HL-60 (cell line): ENCODE measurements at regions not wholly inside any gene's neighbourhood (a gene's known extent, or its start where the extent isn't known, plus 50 kb on each side); places are given as distances from the start of the nearest gene placed in this dataset.

ENCODE experiments used
- DNase-seq, 2 experiments: peaks; one replicate each; pipeline ENCODE4 v3.0.0-alpha.2; 2010 to 2020; ENCODE audit warnings: low read depth in 1 of 2, low spot score in 1 of 2
- H3K27ac ChIP-seq: fragments of 250-450 bp; sonication (Bioruptor Pico); replicated peaks from 2 replicates; pipeline ENCODE4 v1.5.1; 2020; ENCODE audit warnings: mild to moderate bottlenecking, moderate library complexity
- H3K27me3 ChIP-seq: fragments of 250-450 bp; sonication (Bioruptor Pico); 2 replicates; pipeline ENCODE4 v1.5.1; 2021; ENCODE audit warnings: mild to moderate bottlenecking, moderate library complexity; ENCODE audit not compliant: insufficient read depth, poor library complexity, severe bottlenecking
- H3K4me3 ChIP-seq: replicated peaks from 2 replicates; pipeline ENCODE4 v1.5.1; 2011; ENCODE audit warnings: mild to moderate bottlenecking, control low read depth, low read length; ENCODE audit not compliant: insufficient read depth
- GABPA ChIP-seq: IDR thresholded peaks from 2 replicates; pipeline ENCODE4 v1.6.1; 2012; ENCODE audit warnings: low read depth
- POLR2AphosphoS5 ChIP-seq: IDR thresholded peaks from 2 replicates; pipeline ENCODE4 v1.6.1; 2012; ENCODE audit warnings: low read depth
- SPI1 ChIP-seq: IDR thresholded peaks from 2 replicates; pipeline ENCODE4 v1.6.1; 2012; ENCODE audit warnings: low read depth, mild to moderate bottlenecking, borderline replicate concordance
- TF ChIP-seq, protein P1 (sequence below): IDR thresholded peaks from 2 replicates; pipeline ENCODE4 v1.6.1; 2012; ENCODE audit warnings: low read depth; ENCODE audit not compliant: insufficient replicate concordance
- TF ChIP-seq, protein P2 (sequence below): IDR thresholded peaks from one replicate; pipeline ENCODE4 v1.5.1; 2011; ENCODE audit warnings: low read length, control low read depth, inconsistent platforms; ENCODE audit not compliant: insufficient read depth

- Histone ChIP-seq H3K27ac (no peak overlapping the region), H3K4me3 (no peak overlapping the region), H3K27me3 (no peaks in the 10 kb centered on the region)
- TF ChIP-seq SPI1 (no peak), GABPA (no peak), POLR2AphosphoS5 (no peak)
- TF ChIP-seq, protein P1, sequence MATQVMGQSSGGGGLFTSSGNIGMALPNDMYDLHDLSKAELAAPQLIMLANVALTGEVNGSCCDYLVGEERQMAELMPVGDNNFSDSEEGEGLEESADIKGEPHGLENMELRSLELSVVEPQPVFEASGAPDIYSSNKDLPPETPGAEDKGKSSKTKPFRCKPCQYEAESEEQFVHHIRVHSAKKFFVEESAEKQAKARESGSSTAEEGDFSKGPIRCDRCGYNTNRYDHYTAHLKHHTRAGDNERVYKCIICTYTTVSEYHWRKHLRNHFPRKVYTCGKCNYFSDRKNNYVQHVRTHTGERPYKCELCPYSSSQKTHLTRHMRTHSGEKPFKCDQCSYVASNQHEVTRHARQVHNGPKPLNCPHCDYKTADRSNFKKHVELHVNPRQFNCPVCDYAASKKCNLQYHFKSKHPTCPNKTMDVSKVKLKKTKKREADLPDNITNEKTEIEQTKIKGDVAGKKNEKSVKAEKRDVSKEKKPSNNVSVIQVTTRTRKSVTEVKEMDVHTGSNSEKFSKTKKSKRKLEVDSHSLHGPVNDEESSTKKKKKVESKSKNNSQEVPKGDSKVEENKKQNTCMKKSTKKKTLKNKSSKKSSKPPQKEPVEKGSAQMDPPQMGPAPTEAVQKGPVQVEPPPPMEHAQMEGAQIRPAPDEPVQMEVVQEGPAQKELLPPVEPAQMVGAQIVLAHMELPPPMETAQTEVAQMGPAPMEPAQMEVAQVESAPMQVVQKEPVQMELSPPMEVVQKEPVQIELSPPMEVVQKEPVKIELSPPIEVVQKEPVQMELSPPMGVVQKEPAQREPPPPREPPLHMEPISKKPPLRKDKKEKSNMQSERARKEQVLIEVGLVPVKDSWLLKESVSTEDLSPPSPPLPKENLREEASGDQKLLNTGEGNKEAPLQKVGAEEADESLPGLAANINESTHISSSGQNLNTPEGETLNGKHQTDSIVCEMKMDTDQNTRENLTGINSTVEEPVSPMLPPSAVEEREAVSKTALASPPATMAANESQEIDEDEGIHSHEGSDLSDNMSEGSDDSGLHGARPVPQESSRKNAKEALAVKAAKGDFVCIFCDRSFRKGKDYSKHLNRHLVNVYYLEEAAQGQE: no peak
- TF ChIP-seq, protein P2, sequence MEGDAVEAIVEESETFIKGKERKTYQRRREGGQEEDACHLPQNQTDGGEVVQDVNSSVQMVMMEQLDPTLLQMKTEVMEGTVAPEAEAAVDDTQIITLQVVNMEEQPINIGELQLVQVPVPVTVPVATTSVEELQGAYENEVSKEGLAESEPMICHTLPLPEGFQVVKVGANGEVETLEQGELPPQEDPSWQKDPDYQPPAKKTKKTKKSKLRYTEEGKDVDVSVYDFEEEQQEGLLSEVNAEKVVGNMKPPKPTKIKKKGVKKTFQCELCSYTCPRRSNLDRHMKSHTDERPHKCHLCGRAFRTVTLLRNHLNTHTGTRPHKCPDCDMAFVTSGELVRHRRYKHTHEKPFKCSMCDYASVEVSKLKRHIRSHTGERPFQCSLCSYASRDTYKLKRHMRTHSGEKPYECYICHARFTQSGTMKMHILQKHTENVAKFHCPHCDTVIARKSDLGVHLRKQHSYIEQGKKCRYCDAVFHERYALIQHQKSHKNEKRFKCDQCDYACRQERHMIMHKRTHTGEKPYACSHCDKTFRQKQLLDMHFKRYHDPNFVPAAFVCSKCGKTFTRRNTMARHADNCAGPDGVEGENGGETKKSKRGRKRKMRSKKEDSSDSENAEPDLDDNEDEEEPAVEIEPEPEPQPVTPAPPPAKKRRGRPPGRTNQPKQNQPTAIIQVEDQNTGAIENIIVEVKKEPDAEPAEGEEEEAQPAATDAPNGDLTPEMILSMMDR: no peak
- DNase-seq: no peak
Measured at GRCh38 chr18:79615091-79615490, 64.5 kb upstream of the CTDP1 start.

GRCh38 chr18:79615586-79615985 lies 64.0 kb upstream of the CTDP1 start:
- Histone ChIP-seq H3K27ac (no peak overlapping the region), H3K4me3 (no peak overlapping the region), H3K27me3 (no peaks in the 10 kb centered on the region)
- no peak for DNase-seq
- TF ChIP-seq SPI1: no peak
- TF ChIP-seq POLR2AphosphoS5: no peak
- TF ChIP-seq, protein P2: no peak
- TF ChIP-seq GABPA: no peak
- TF ChIP-seq, protein P1: no peak

- no peak overlapping the region for H3K27ac ChIP-seq
- H3K27me3 ChIP-seq: no peaks in the 10 kb centered on the region
- TF ChIP-seq GABPA: no peak
- no peak for TF ChIP-seq SPI1
- TF ChIP-seq, protein P1: no peak
- TF ChIP-seq POLR2AphosphoS5: no peak
- TF ChIP-seq, protein P2: no peak
- H3K4me3 ChIP-seq: no peak overlapping the region
- no peak for DNase-seq
Measured at GRCh38 chr18:79616651-79617510, 62.7 kb upstream of the CTDP1 start.
